NCI-H460 (cell line): ENCODE measurements at regions not wholly inside any gene's neighbourhood (a gene's known extent, or its start where the extent isn't known, plus 50 kb on each side); places are given as distances from the start of the nearest gene placed in this dataset.
"Not testable (repeated sequence)": the region's sequence is repeated elsewhere in the genome, so short reads cannot be mapped to it uniquely, and the experiment has no call there.

Experiments used
- DNase-seq: peaks from one replicate; pipeline ENCODE4 v3.0.0-alpha.2; 2016; ENCODE audit warnings: low read depth; ENCODE audit errors: extremely low read depth

DNA sequence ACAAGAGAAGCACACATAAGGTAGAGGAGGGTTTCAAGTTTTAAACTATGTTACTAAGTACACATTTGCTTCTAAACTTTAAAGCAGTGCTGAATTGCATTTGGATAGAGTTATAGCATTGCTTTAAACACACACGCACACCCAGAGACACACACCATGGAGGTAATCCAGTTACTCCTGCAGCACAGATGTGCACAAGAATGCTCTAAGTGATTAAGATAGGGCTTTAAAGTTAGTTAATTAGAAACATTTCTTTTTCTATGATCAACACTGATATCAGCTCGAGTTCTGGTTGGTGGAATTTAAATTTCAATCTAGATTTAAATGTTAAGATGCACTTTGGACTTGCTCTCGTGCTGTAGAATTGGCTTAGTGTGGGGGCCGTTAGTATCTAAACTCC, 492.3 kb downstream of the ZEB2 start:
- DNase-seq, result no peak

DNA sequence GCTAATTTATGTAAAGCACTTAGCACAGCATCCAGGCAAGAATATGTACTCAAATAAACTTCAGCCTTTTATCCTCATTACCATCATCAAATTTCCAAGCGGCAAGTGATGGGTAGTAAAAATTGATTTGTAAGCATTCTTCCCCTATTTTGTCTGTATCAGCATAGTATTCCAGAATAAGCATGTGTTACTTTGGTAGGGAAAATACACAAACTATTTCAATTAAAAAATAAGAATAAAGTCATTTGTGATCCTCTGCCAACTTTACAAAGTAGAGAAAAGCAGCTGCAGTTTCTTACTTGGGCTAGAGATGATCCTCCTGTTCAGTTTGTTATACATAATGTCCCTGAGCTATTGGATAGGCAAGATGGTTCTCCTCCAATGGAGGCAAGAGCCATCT, 493.2 kb downstream of the ZEB2 start:
- no peak for DNase-seq

DNA sequence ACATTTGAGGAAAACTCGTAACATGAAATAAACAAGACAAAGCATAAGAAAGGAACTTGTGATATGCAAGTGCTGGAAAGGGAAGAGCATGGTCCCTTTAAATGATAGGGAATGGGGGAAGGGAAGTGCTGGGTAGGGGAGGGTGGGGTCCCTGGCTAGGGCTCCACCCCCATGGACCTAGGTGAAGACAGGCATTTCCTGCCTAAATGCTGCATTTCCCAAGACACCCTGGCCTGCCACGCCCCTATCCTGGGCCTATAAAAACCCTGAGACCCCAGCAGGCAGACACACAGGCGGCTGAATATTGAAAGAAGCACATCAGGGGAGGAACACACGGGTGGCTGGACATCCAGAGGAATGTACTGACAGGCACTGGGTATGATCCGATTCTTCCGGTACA, 499.9 kb downstream of the ZEB2 start:
- DNase-seq, result no peak

DNA sequence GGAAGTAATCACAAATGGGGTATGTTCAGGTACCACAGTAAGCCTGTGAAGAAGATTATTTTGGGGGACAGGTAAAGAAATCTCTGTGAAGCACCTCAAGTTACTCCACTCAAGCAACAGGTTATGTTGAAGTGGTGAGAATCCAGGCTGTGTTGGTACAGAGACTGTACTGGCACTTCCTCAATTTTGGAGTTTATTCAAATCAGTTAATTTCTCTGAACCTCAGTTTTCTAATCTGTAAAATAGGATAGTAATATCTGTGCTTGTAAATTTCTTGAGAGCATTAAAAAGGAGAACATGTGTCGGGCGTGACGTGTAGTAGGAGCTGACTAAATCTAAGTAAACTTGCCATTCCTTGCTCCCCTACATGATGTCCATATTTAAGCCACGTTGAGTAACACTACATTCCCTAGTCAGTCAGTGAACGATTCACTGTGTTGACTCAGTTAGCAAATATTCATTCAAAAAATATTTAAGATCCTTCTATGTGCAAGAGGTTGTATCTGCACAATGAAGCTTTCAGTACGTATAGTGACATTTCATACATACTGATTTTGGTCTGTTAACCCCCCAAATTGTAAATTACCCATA, 504.2 kb downstream of the ZEB2 start:
- no peak for DNase-seq

DNA sequence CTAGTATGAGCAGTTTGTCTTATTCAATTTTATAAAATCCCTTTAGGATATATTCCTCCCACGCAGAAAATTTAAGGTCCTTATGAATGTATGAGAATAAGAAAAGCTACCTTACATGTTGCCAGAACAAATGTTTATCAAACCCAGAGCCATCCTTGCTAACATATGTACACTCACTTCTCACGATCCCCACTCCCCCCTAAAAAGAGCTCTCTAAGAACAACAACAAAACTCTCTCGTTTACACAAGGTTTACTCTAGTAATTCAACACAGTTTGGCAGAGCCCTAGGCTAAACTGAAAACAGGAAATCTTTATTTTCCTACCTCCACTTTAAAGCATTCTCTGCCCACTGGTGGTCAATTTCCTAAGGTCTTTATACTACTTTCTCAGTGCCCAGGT, 504.9 kb downstream of the ZEB2 start:
- no peak for DNase-seq

DNA sequence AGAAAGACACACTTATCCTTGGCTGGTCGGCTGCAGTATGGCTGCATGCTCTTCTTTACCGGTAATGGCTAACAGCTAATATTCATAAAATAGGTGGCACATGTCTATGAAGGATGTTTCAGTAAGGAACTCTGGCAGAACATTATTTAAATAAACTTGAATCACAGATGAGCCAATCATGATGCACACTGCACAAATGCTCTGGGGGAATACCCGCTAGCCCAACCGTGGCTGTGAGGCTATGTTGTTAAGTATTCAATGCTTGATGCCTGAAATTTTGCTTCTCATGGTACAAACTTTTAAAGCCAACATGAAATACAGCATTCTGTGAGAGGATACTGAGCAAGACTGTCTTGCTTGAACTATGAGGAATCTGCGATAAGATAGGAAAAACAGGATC, 505.8 kb downstream of the ZEB2 start:
- no peak for DNase-seq

DNA sequence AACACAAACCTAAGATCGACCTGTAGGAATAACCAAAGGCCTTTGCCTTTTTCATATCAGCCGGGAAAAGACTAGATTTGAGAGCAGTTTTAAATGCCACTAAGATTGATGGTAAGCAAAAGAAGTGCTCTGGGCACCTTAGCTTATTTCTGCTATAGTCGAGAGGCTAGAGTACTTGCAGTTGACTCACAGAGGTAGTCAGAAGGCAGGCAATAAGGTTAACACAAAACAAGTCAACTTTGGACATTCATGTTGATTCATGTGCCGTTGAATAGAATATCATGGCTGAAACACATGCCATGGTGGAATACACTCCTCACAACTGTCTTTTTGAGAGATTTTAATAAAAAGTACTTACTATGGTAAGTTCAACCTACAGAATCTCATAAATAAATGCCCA, 507.6 kb downstream of the ZEB2 start:
- DNase-seq, result no peak

DNA sequence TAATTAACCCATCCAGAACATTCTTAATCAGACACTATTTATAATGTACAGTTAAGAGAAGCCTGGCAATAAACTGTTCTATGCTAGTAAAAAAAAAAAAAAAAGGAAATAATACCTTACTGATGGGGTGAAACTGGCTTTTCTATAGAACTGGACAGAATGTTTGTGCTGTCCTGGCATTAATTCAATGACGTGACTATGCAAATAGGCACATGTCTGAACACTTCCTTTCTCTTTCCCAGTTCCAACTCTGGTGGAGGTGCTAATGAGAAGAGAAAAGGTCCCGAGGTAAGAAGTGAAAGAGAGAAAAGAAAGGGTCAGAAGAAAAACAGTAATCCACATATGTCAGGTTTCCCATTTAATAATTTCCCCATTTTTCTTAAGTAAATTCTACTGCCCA, 508.4 kb downstream of the ZEB2 start:
- DNase-seq, result no peak

DNA sequence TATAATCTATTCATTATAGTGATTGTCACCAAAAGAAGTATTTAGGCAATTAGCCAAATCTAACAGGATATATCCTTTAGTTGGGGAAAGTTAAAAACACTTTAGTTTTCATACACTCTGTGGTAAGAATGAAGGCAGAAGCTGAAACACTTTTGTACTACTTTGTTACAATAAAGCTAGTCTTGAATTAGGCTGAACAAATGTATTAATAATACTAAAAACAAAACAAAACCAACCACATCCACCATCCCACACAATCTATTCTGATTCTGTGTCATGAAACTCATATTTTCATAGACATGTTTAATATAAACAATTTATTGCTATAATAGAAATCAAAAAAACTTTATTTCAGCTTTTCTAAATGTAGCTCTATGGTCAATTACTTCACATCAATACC, 508.8 kb downstream of the ZEB2 start:
- no peak for DNase-seq

DNA sequence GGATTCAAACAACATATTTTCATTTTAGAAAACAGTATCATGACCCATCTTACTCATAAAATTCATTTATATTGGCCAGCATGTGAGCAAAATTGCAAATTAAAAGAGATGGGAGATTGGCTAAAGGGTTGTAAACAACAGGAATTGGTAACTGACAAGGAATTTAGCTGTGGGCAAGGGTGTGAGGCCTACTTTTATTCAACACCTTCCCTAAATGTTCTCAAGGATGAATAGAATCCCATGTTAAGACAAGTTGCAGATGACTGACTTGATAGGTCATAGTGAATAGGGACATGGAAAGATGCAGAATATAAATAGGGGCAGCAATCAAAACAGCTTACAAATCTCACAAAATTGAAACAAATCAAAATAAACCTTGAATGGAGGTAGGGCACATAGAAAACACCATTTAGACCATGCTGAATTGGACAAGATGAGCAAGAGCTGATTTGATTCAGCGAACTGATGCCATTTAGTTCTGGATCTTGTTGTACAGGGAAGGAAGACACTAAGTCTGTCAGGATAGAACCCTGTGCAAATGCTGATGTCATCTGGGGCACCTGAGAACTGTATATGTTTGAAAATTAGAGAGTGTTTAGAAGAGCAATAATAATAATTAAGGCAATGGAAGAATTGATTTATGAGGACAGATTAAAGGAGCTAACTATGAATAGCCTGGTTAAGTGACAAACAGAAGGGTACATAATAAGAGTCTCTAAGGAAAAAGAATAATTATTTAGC, 509.7 kb downstream of the ZEB2 start:
- DNase-seq, result no peak

DNA sequence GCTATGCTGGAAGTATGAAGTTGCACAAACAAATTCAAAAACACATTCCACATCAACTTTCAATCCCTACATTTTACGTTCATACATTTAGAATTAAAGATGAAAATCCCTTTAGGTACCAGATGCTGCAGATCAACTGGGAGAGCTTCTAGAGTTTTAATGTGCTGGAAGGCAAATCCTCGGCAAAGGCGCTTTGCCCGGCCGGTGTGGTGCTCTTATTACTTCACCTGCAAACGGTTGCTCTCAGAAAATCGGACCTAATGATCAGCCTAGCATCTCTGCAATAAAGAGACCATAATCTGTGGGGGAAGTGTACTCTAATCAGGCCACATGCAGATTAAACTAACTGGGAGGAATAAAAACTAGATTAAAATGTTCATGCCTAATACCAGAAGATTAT, 513.8 kb downstream of the ZEB2 start:
- no peak for DNase-seq

DNA sequence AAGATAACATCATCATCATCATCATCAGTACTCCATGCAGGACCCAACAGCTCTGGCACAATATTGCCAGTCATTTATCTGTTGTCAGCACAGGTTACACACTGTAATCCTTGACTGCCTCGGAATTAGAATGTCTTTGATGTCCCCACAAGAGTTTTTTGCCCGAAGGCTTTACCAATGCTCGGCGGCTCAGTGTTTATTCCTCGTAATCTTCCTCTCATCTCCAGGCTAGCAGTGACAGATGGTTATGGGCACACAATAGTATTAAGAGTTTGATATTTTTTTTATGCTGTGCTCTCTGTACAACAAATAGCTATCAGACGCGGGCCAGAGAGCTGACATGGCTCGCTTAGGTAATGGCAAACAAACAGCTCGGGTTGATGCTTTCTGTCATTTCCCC, 515.2 kb downstream of the ZEB2 start:
- no peak for DNase-seq

DNA sequence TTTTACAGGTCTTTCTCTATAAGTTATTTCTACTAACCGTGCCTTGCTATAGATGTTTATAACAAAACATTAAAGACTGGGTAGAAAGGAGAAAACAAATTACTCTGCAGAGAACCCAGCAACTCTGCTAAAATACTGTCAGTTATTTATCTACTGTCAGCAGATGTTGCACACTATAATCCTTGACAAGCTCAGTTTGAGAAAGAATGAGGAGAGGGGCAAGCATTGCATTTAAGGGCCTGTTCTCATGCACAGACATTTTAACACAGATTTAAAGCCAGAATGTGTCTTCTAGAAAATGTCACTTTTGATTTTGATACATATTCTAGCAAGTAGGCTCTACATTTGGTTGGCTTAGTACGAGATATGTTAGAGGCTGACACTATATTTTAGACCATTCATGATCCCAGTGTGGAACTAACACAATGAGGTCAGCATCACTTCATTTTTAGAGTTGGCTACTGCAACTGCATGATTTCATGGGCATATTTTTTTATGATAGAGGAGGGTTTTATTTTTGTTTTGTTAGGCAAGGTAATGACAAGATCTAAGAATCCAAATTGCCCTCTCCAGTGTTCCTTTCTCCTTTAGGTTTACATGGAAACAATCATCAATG, 516.4 kb downstream of the ZEB2 start:
- no peak for DNase-seq

DNA sequence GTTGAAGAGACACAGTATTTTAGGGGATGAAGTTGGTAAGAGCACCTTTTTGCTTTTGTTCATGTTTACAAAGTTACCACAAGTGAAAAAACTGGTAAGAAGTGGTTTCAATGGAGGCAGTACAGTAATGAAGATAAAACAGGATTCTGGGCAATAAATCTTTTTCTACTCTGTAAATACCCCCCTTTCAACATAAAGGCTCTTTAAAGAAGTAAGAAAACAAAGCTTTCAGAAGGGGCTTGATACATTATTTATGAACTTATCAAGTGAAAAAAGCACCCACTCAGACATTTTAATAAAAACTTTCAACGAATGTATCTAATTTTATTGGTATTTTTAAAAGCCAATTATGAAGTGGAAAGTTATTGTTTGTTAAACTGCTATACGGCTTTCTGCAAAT, 522.9 kb downstream of the ZEB2 start:
- no peak for DNase-seq

DNA sequence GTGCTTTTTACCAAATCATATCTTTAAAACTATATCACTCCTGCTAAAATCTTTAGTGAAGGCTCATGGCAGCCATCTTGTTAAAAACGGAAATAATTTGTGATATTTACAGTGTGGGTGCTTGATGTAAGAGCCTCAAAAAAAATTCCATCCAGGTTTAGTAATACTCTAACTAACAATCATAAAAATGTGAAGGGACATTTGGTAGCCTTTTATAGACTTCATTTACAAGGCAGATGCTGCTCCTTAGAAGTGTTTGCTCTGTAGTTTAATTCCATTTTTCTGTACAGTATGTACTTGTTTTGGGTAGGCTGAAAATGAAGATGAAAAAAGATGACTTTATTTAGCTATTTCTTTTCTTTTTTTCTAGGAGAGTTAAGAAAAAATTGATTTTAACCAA, 525.0 kb downstream of the ZEB2 start:
- no peak for DNase-seq

DNA sequence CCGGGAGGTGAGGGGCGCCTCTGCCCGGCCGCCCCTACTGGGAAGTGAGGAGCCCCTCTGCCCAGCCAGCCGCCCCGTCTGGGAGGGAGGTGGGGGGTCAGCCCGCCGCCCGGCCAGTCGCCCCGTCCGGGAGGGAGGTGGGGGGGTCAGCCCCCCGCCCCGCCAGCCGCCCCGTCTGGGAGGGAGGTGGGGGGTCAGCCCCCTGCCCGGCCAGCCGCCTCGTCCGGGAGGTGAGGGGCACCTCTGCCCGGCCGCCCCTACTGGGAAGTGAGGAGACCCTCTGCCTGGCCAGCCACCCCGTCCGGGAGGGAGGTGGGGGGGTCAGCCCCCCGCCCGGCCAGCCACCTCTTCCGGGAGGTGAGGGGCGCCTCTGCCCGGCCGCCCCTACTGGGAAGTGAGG, 528.3 kb downstream of the ZEB2 start:
- DNase-seq, result not testable (repeated sequence)

DNA sequence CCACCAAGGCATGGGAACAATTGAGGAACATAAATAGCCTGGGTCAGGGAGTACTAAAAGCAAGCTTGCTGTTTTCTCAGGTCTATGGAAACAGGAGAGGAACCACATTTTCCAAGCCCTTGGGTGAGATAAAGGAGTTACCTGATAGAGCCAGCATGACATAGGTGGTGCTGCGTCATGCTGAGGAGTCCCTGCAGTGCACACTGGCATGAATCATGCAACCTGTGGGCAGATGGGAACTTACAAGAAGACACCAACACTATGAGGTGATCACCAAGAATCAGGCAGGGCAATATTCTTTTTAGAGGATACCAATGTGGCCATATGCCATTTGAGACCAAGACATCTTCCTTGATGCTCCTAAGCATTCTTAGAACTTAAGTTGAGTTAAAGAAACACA, 531.8 kb downstream of the ZEB2 start:
- no peak for DNase-seq

DNA sequence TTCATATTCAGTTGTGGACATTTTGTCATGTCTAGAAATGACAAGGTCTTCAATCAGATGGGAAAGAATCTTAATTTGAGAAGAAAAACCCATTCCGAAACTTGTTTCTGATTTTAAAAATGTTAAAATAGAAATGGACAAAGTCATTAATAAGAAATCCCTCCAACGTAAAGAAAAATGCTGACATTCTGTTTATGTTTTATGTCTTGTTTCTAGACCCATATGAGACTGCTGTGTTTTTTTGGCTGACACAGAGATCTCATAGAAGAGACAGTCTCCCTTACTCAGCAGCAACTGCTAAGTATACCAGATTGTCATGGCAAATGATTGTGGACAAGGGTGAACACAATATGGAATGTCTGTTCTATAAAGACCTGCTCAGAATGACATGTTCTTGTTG, 538.5 kb downstream of the ZEB2 start:
- DNase-seq, result no peak

DNA sequence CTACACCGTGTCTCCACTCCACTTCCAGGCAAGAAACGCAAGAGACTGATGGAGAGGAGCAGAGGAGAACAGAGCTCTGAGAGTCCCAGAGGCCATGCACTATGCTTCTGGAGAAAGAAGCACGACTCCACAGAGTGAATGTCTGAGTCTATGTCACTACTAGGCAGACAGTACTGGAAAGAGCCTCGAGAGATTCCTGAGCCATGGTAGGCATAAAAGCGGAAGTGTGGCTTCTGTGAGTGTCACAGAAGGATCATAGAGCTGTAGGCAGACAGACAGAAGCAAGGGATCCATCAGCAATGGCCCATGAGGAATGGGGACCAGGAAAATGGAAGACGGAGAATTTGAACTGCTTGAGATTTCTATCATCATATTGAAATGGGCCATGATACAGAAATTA, 542.6 kb downstream of the ZEB2 start:
- DNase-seq, result no peak

DNA sequence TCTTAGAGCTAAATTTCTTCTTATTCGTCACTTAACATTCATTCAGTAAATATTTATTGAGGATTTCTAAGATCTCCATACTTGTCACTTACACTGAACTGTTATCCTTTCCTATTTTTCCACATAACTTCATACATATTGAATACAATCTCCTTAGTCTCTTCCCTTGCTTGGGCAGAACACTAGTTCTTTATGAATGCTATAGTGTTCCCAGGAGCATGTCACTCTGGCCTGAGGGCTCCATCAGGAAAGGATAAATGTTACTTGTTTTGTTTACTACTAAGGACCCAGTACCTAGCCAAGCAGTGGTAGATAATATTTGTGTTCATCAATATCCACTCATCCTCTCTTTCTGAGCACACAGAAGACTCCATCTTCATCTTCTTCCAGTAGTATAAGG, 544.7 kb downstream of the ZEB2 start:
- no peak for DNase-seq

DNA sequence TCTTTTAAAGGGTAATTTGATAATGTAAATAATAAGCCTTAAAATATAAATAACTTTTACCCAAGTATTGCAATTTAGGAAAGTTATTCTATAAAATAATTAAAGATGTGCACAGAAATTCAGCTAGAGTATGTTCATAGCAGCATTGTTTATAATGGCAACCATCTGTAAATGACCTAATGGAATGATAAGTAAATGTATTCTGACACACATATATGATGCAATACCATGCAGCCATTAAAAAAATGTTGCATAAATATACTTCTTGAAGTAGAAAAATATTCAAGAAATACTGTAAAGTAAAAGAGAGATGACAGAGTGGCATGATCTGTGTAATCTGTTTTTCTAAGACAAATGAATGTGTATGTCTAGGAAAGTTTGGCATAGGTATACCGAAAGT, 545.7 kb downstream of the ZEB2 start:
- no peak for DNase-seq

DNA sequence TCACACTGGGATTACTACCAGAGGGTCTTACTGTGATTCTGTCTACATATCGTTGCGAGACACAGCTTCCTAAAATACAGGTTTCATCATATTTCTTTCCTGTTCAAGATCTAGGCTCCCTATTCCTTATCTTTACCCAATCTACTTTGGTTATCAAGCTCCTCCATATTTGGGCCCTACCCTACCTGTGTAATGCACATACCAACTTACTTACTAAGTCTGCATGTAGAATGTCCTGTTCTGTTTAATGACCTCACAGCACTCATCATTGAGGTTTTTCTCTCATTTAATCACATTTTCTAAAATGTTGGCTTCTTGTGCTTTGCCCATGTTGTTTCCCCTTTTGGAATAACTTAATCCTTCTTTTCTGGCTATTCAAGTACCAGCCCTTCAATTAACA, 551.1 kb downstream of the ZEB2 start:
- no peak for DNase-seq

DNA sequence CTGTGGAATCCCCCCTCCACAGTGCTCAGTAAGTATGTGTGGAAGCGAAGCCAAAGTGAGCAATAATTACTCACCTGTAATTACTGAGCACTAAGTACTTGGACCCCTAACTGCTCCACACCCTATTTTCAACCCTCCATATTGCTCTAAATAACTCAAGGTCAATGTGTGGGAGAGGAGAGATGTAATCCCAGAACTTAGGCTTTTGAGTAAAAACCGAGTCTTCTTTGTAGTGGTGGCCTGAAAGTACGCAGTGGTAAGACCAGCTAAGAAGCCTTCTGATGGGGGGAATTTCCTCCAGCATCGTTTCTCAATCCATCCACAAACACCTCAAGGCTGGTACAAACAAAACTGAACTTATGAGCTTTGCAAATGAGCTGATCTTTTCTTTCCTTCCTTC, 551.6 kb downstream of the ZEB2 start:
- DNase-seq, result no peak
